ENCODE measurements at regions not wholly inside any gene's neighbourhood (a gene's known extent, or its start where the extent isn't known, plus 50 kb on each side); places are given as distances from the start of the nearest gene placed in this dataset.

GRCh38 chr4:11710453-11711093, 281.9 kb upstream of the HS3ST1 start:
- TF ChIP-seq EZH2 (IDR thresholded peaks at IDR 0.05; ENCODE audit: borderline replicate concordance, insufficient read depth, low read depth, low read length, poor library complexity, severe bottlenecking) (no peak), CTCF (IDR thresholded peaks at IDR 0.05) (no peak)

Measured in B cell (primary cell).